Cardiac fibroblast (primary cell): ENCODE measurements at regions not wholly inside any gene's neighbourhood (a gene's known extent, or its start where the extent isn't known, plus 50 kb on each side); places are given as distances from the start of the nearest gene placed in this dataset.

ENCODE experiments used
- DNase-seq, 2 donors: peaks; one replicate each; pipeline versions ENCODE4 v3.0.0 to v3.0.0-alpha.2; 2010; ENCODE audit warnings: low read depth in 2 of 2
- H3K4me3 ChIP-seq, 2 donors: replicated peaks in 1 of 2; 1 replicate in 1 of 2; 2 replicates in 1 of 2; pipeline ENCODE4 v1.5.1; 2011; ENCODE audit warnings: low read depth in 2 of 2, low read length in 2 of 2, mild to moderate bottlenecking in 2 of 2, moderate library complexity in 1 of 2
- CTCF ChIP-seq: IDR thresholded peaks from one replicate; pipeline ENCODE4 v1.5.1; 2011; ENCODE audit warnings: low read depth, mild to moderate bottlenecking, low read length, inconsistent platforms

GRCh38 chr14:49954171-49954631 lies 61.3 kb downstream of the ARF6 start:
- no peak overlapping the region for H3K4me3 ChIP-seq
- TF ChIP-seq CTCF: no peak
- DNase-seq: peak; percentile 36 to 68

GRCh38 chr14:49955024-49955423 lies 62.1 kb downstream of the ARF6 start:
- TF ChIP-seq CTCF: no peak
- DNase-seq: no peak
- H3K4me3 ChIP-seq: no peak overlapping the region

GRCh38 chr14:49957089-49957852 lies 64.4 kb downstream of the ARF6 start:
- no peak overlapping the region for H3K4me3 ChIP-seq
- no peak for DNase-seq
- TF ChIP-seq CTCF: no peak

- no peak for DNase-seq
- no peak overlapping the region for H3K4me3 ChIP-seq
- no peak for TF ChIP-seq CTCF
Measured at GRCh38 chr14:49959822-49960408, 67.0 kb downstream of the ARF6 start.

GRCh38 chr14:49960453-49960852 lies 67.6 kb downstream of the ARF6 start:
- no peak for DNase-seq
- no peak for TF ChIP-seq CTCF
- H3K4me3 ChIP-seq: no peak overlapping the region

GRCh38 chr14:49961270-49962222 lies 68.7 kb downstream of the ARF6 start:
- DNase-seq: no peak
- H3K4me3 ChIP-seq: no peak overlapping the region
- no peak for TF ChIP-seq CTCF
